Body of pancreas (tissue), 4 donors: ENCODE measurements at regions not wholly inside any gene's neighbourhood (a gene's known extent, or its start where the extent isn't known, plus 50 kb on each side); places are given as distances from the start of the nearest gene placed in this dataset.

Source experiments
- ATAC-seq: fragments of 150-250 bp; one replicate; pipeline ENCODE4 v1.9.1; 2016
- DNase-seq, 4 donors: peaks; one replicate each; pipeline ENCODE4 v3.0.0-alpha.2; 2019
- H3K27ac ChIP-seq, 4 donors: fragments of 200-600 bp; sonication (generic); 1 replicate in 3 of 4; 2 replicates in 1 of 4; pipeline versions ENCODE4 v1.5.1 to v1.6.1; 2016 to 2019; ENCODE audit warnings: mild to moderate bottlenecking in 1 of 4, mixed read lengths in 1 of 4, moderate library complexity in 1 of 4
- H3K27me3 ChIP-seq, 2 donors: fragments of 200-600 bp; sonication (generic); one replicate each; pipeline ENCODE4 v1.6.0; 2016; ENCODE audit warnings: mild to moderate bottlenecking in 1 of 2
- H3K36me3 ChIP-seq, 2 donors: fragments of 200-600 bp; sonication (generic); replicated peaks in 1 of 2; 2 replicates each; pipeline ENCODE4 v1.5.1; 2016; ENCODE audit warnings: low read depth in 2 of 2; ENCODE audit not compliant: insufficient read depth in 1 of 2
- H3K4me1 ChIP-seq: fragments of 200-600 bp; sonication (generic); one replicate; pipeline ENCODE4 v1.6.0; 2016
- H3K4me3 ChIP-seq, 2 donors: fragments of 200-600 bp; sonication (generic); 1 replicate in 1 of 2; 2 replicates in 1 of 2; pipeline ENCODE4 v1.5.1; 2016 to 2019
- H3K9me3 ChIP-seq, 3 donors: fragments of 200-600 bp; sonication (generic); 1 replicate in 2 of 3; 2 replicates in 1 of 3; pipeline ENCODE4 v1.5.1; 2016
- POLR2A ChIP-seq, 3 donors: fragments of 450-650 bp; IDR thresholded peaks; one replicate each; pipeline ENCODE4 v1.6.1; 2016; ENCODE audit warnings: antibody characterized with exemption in 3 of 3, mild to moderate bottlenecking in 2 of 3
- WGBS, 2 donors: methylation state at CpG; one replicate each; pipeline ENCODE4 v1.1.5; 2017; 5-methylcytosine and 5-hydroxymethylcytosine counted together
- intact Hi-C: fragments of 100-400 bp; cut with DNase I; formaldehyde crosslinking; loops from one replicate; pipeline ENCODE4 v1.15.1; 2023
- TF ChIP-seq, protein P1 (sequence below), 7 experiments: fragments of 450-650 bp in 4 of 7; fragments of 200-600 bp in 3 of 7; sonication (generic) in 3 of 7; IDR thresholded peaks; one replicate each; pipeline ENCODE4 v1.5.1; 2016 to 2019; ENCODE audit warnings: antibody characterized with exemption in 7 of 7

DNA sequence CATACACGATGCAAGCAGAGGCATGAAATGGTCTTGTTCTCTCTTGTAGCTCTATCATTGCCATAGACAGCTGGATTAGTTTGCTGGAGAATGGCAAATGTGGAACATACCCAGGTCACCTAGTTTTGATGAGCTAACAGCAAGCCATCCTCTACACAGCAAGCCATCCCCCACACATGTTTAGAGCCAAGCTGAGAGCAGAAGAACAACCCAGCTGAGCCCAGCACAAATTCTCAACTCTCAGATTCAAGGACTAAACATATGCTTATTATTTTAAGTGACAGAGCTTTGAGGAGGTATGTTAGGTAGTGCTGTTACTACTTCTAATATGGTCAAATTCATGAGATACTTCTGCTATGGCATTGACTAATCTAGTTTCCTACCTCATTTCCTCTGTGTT, 230.3 kb downstream of the OTOR start:
- 15 to 18% methylated on average over 1 of the region's 1 CpG for WGBS, 2 donors
- Histone ChIP-seq H3K4me3 (no peak overlapping the region), H3K4me1 (no peaks in the 10 kb centered on the region), H3K27ac (no peak overlapping the region), H3K36me3 (no peaks in the 10 kb centered on the region), H3K27me3 (no peaks in the 10 kb centered on the region), H3K9me3 (no peaks in the 10 kb centered on the region)
- intact Hi-C loops = no loop called here
- TF ChIP-seq, protein P1, sequence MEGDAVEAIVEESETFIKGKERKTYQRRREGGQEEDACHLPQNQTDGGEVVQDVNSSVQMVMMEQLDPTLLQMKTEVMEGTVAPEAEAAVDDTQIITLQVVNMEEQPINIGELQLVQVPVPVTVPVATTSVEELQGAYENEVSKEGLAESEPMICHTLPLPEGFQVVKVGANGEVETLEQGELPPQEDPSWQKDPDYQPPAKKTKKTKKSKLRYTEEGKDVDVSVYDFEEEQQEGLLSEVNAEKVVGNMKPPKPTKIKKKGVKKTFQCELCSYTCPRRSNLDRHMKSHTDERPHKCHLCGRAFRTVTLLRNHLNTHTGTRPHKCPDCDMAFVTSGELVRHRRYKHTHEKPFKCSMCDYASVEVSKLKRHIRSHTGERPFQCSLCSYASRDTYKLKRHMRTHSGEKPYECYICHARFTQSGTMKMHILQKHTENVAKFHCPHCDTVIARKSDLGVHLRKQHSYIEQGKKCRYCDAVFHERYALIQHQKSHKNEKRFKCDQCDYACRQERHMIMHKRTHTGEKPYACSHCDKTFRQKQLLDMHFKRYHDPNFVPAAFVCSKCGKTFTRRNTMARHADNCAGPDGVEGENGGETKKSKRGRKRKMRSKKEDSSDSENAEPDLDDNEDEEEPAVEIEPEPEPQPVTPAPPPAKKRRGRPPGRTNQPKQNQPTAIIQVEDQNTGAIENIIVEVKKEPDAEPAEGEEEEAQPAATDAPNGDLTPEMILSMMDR (IDR thresholded peaks at IDR 0.05) = no peak
- DNase-seq (no peak), ATAC-seq (no peak)

DNA sequence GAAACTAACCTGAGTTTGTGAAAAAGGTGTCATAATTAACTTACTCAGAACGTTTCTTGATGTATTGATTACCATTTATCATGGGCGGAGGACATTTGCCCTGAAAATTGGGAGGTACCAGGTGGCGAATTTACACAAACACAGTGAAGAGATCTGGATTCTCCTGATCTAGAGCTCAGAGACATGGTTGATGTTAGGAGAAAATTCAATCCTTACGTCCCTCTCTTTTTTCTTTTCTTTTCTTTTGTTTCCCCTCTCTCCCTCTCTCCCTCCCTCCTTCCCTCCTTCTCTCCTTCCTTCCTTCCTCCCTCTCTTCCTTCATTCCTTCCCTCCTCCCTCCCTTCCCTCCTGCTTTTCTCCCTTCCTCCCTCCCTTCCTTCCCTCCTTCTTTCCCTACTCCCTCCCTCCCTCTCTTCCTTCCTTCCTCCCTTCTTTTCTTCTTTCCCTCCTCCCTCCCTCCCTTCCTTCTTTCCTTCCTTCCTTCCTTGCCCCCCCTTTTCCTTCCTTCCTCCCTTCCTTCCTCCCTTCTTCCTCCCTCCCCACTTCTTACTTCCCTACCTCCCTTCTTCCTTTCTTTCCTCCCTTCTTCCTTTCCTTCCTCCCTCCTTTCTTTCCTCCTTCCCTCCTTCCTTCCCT, 234.1 kb downstream of the OTOR start:
- Histone ChIP-seq H3K36me3 (no peaks in the 10 kb centered on the region), H3K4me3 (no peak overlapping the region), H3K27ac (no peak overlapping the region), H3K9me3 (no peaks in the 10 kb centered on the region), H3K27me3 (no peaks in the 10 kb centered on the region), H3K4me1 (no peaks in the 10 kb centered on the region)
- no peak for DNase-seq
- intact Hi-C loops = no loop called here
- 41 to 50% methylated on average over 4 of the region's 4 CpGs for WGBS, 2 donors
- TF ChIP-seq, protein P1 (IDR thresholded peaks at IDR 0.05) = no peak
- no peak for TF ChIP-seq POLR2A (IDR thresholded peaks at IDR 0.05)
- no peak for ATAC-seq

DNA sequence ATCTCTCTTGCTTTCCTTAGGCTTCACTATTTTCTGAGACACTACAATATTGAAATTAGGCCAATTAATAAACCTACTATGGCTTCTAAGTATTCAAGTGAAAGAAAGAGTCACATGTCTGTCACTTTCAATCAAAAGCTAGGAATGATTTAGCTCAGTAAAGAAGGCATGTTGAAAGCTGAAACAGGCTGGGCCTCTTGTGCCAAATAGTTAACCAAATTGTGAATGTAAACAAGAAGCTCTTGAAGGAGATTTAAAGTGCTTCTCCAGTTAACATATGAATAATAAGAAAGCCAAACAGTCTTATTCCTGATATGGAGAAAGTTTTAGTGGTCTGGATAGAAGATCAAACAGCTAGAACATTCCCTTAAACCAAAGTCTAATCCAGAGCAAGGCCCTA, 236.3 kb downstream of the OTOR start:
- TF ChIP-seq POLR2A (IDR thresholded peaks at IDR 0.05) = no peak
- H3K36me3 ChIP-seq = no peaks in the 10 kb centered on the region
- no peak for ATAC-seq

DNA sequence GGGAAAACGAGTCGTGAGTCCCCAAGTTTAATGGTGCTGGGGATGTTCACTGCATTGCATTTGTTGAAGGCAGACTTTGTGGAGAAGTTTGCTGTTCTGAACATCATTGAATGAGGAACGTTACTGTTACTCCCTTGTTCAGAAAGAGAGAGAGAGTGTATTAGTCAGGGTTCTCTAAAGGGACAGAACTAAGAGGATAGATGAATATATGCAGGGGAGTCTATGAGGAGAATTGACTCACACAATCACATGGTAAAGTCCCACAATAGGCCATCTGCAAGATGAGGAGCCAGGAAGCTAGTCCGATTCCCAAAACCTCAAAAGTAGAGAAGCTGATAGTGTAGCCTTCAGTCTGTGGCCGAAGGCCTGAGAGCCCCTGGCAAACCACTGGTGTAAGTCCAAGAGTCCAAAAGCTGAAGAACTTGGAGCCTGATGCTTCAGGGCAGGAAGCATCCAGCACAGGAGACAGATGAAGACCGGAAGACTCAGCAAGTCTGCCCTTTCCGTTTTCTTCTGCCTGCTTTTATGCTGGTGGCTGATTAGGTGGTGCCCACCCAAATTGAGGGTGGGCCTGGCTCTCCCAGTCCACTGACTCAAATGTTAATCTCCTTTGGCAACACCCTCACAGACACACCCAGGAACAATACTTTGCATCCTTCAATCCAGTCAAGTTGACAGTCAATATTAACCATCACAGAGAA, 223.5 kb upstream of the PCSK2 start:
- H3K9me3 ChIP-seq = no peaks in the 10 kb centered on the region
- no peak overlapping the region for H3K27ac ChIP-seq
- H3K27me3 ChIP-seq = no peaks in the 10 kb centered on the region
- intact Hi-C loops = no loop called here
- no peaks in the 10 kb centered on the region for H3K36me3 ChIP-seq
- DNase-seq = no peak
- 65 to 68% methylated on average over 7 of the region's 7 CpGs for WGBS, 2 donors
- no peaks in the 10 kb centered on the region for H3K4me1 ChIP-seq
- no peak for ATAC-seq
- TF ChIP-seq POLR2A (IDR thresholded peaks at IDR 0.05) = no peak
- TF ChIP-seq, protein P1 (IDR thresholded peaks at IDR 0.05) = no peak
- no peak overlapping the region for H3K4me3 ChIP-seq

More for the DNA sequence above, 236.3 kb downstream of the OTOR start:
- Histone ChIP-seq H3K9me3 (no peaks in the 10 kb centered on the region), H3K27me3 (no peaks in the 10 kb centered on the region), H3K4me1 (no peaks in the 10 kb centered on the region), H3K4me3 (no peak overlapping the region), H3K27ac (no peak overlapping the region)
- no peak for DNase-seq
- intact Hi-C loops = no loop called here

DNA sequence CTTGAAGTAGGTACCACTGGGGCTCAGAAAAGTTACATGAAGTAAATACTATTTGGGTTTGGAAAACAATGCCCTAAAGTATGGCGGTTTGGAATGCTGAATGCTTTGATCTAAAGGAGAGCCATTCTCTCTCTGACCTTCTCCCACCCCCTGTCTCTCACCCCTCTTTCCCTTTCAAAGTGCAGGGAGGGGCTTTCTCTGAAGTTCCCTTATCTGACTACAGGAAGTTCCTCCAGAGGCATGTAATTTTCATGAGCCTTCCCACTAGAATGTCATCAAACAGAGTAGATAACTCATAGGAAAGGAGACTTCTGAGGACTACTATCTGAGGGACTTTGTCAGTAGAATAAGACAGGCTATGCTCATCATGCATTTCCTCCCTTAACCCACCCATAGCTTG, 216.7 kb upstream of the PCSK2 start:
- no peak for DNase-seq
- no peak for TF ChIP-seq POLR2A (IDR thresholded peaks at IDR 0.05)
- TF ChIP-seq, protein P1 (IDR thresholded peaks at IDR 0.05) = no peak
- Histone ChIP-seq H3K36me3 (no peaks in the 10 kb centered on the region), H3K27ac (no peak overlapping the region), H3K4me3 (no peak overlapping the region), H3K27me3 (no peaks in the 10 kb centered on the region), H3K9me3 (no peaks in the 10 kb centered on the region), H3K4me1 (no peaks in the 10 kb centered on the region)
- intact Hi-C loops = no loop called here
- ATAC-seq = no peak
- 37 to 43% methylated on average over 1 of the region's 1 CpG for WGBS, 2 donors
